ENCODE measurements at regions not wholly inside any gene's neighbourhood (a gene's known extent, or its start where the extent isn't known, plus 50 kb on each side); places are given as distances from the start of the nearest gene placed in this dataset.
"Not testable (repeated sequence)": the region's sequence is repeated elsewhere in the genome, so short reads cannot be mapped to it uniquely, and the experiment has no call there.

DNA sequence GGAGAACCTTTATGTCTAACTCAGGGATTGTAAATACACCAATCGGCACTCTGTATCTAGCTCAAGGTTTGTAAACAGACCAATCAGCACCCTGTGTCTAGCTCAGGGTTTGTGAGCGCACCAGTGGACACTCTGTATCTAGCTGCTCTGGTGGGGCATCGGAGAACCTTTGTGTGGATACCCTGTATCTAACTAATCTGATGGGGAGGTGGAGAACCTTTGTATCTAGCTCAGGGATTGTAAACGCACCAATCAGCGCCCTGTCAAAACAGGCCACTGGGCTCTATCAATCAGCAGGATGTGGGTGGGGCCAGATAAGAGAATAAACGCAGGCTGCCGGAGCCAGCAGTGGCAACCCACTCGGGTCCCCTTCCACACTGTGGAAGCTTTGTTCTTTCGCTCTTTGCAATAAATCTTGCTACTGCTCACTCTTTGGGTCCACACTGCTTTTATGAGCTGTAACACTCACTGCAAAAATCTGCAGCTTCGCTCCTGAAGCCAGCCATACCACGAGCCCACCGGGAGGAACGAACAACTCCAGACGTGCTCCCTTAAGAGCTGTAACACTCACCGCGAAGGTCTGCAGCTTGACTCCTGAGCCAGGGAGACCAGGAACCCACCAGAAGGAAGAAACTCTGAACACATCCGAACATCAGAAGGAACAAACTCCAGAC is 1673.2 kb upstream of the B3GALT2 start:
- DNase-seq = not testable (repeated sequence)

DNA sequence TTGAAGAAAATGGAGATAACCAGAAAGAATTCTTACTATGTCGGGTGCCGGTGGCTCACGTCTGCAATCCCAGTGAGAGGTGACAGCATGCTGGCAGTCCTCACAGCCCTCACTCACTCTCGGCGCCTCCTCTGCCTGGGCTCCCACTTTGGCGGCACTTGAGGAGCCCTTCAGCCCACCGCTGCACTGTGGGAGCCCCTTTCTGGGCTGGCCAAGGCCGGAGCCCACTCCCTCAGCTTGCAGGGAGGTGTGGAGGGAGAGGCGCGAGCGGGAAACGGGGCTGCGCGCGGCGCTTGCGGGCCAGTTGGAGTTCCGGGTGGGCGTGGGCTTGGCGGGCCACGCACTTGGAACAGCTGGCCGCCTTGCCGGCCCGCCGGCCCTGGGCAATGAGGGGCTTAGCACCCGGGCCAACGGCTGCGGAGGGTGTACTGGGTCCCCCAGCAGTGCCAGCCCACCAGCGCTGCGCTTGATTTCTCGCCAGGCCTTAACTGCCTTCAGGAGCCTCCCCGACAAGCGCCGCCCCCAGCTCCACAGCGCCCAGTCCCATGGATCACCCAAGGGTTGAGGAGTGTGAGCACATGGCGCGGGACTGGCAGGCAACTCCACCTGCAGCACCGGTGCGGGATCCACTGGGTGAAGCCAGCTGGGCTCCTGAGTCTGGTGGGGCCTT is 1672.5 kb upstream of the B3GALT2 start:
- not testable (repeated sequence) for DNase-seq

DNA sequence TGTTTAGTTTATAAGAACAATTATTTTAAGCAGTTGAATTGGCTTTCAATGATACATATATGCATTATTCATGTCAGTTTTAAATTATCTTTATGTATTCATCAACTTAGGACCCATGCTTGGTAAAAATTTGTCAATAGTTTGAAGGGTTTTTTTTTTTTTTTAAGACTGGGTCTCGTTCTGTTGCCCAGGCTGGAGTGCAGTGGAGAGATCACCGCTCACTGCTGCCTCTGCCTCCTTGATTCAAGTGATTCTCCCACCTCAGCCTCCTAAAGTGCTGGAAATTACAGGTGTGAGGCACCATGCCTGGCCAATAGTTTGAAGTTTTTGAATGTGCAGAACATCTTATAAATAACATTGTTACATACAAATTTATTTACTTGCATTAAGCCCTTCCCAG is 1671.0 kb upstream of the B3GALT2 start:
- no peak for DNase-seq

DNA sequence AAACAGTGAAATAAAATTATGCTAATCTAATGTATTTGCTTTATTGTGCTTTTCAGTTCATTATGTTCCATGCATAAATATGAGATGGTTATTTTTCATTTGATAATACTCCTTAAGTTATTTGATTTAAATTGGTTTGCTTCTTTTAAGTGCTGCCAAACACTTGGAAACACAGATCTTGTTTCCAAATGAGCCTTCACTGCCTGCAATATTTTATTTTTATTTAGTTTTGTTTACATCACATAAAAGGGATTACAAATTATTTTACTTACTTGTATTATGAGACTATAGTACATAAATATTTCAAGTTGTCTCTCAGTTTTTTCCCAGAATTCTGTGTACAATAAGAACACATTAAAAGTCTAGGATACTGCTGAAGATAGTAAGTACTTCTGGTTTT is 1662.4 kb upstream of the B3GALT2 start:
- no peak for DNase-seq

DNA sequence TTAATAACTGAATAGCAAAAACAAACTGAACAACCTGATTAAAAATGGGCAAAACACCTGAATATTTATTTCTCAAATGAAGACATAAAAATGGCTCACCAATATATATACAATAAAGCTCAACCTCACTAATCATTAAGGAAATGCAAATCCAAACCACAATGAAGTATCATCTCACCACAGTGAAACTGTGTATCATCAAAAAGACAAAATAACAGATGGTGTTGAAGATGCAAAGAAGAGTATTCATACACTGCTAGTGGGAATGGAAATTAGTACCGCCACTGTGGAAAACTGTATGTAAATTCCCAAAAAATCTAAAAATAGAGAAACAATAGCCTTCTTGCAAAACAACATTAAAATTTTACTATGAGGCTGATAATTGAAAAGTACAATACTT is 1660.1 kb upstream of the B3GALT2 start:
- no peak for DNase-seq

DNA sequence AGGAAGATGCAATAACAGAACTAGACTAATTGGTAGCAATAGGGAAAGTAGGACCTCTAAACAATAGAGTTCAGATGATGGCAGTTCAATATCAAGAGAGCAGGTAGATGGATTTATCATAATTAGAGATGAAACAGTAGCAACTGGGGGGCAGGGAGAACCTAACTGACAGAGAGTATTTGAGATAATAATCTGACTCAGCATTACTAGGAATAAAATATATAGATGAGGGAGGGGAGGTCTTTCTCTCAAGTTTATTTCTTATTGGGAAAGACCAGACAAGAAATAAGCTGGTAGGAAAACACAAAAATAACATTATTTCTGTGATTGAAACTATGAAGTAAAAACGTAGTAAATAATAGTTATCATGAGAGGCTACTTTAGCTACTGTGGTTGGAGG is 1656.7 kb upstream of the B3GALT2 start:
- no peak for DNase-seq

DNA sequence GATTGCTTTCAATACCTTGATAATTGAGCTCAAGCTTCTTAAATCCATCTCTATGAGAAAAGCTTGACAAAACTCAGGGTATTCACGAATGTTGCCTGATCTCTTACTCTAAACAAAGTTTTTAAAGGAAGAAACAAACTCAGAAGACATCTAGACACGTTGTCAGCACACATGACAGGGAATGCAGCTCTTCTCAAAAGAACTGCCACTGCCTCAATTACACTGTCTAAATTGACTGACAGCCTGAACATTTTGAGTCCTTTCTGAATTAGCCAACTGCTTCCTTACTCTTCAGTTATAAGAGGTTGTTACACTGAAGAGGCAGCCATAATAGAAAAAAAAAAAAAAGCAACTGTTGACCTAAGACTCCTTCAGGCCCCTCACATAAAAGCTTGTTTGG is 1646.7 kb upstream of the B3GALT2 start:
- no peak for DNase-seq

DNA sequence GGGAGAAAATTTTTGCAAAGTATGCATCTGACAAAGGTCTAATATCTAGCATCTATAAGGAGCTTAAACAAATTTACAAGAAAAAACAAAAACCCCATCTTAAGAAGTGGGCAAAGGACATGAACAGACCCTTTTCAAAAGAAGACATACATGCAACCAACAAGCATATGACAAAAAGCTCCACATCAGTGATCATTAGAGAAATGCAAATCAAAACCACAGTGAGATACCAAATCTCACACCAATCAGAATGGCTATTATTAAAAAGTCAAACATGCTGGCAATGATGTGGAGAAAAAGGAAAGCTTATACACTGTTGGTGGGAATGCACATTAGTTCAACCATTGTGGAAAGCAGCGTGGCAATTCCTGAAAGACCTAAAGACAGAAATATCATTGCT is 1645.2 kb upstream of the B3GALT2 start:
- DNase-seq = not testable (repeated sequence)

DNA sequence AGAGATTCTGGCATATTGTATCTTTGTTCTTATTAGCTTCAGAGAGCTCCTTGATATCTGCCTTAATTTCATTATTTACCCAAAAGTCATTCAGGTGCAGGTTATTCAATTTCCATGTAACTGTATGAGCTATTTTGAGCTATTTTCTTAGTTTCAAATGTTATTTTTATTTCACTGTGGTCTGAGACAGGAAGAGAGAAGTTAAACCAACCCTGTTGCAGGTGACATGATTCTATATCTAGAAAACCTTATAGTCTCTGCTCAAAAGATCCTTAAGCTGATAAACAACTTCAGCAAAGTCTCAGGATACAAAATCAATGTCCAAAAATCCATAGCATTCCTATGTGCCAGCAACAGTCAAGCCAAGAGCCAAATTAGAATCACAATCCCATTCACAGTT is 1644.0 kb upstream of the B3GALT2 start:
- DNase-seq = no peak

DNA sequence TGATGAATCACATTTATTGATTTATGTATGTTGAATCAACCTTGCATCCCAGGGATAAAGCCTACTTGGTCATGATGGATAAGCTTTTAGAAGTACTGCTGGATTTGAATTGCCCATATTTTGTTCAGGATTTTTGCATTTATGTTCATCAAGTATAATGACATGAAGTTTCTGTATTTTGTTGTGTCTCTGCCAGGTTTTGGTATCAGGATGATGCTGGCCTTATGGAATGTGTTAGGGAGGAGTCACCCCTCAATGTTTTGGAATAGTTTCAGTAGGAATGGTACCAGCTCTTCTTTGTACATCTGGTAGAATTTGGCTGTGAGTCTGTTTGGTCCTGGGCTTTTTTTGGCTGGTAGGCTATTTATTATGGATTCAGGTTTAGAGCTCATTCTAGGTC is 1643.1 kb upstream of the B3GALT2 start:
- no peak for DNase-seq

DNA sequence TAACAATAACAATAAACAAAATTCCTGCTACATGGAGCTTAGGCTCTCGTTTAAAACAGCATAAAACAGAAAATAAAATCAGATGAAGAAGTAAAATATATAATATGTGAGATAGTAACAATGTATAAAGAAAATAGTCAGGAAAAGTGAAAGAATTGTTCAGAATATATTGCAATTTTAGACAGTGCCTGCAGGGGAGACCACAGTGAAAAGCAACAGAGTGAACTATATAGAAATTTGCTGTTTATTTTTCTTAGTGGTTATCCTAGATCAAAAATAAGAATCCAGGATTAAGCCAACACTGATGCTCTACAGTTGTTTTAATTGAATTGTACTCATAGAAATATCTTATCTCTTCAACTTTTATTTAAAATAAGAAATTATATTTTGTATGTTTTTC is 1639.0 kb upstream of the B3GALT2 start:
- no peak for DNase-seq

DNA sequence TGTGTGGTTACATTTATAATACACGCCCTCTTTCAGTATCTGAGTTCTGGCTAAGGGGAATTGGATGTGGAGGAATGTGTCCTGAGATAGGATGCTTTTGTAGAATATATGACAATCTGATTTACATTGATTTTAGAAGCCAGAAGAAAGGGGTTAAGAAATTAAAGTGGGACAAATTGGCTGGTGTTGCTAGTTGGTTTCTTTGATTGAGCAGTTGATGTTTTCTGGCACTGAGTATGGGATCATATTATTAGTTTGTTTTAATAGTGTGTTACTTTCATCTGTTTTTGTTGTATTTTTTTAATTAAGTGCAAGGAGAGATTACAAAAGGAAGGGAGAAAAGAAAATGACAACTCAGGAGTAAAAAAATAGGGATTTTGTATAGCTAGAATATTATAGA is 1634.7 kb upstream of the B3GALT2 start:
- DNase-seq = no peak

DNA sequence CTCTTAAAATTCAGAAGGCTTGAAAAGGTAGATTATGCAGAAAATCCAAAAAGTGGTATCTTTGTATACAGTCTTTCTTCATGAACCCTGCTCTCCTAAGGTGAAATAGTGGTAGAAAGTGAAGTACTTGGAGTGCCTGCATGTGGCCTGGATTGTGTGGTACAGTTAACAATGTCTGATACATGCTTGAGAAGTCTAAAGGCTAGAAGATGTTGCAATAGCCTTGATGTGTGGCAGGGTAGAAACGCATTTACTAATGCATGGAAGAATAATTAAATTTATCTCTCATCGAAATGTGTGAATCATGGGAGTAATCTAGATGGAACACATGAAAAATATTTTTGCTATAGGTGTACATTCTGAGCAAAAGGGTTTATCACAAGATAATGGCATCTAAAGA is 1632.3 kb upstream of the B3GALT2 start:
- DNase-seq = no peak

DNA sequence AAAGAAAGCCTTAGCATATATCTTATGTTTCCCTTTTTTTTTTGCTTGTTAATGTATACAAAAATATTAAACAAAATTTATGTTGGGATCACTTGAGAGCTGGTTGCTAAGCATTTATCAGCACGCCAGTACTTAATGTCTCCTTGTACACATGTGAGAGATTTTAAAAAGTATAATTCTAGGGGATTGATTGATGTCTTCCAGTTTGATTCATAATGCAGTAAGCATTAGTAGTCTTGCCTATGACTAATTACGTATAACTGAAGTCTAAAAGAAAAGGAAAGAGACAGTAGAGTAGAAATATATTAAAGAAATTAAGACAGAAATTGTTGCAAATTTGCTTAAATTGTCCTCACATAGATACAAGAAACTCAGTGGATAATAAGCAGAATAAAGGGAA is 1630.4 kb upstream of the B3GALT2 start:
- no peak for DNase-seq

DNA sequence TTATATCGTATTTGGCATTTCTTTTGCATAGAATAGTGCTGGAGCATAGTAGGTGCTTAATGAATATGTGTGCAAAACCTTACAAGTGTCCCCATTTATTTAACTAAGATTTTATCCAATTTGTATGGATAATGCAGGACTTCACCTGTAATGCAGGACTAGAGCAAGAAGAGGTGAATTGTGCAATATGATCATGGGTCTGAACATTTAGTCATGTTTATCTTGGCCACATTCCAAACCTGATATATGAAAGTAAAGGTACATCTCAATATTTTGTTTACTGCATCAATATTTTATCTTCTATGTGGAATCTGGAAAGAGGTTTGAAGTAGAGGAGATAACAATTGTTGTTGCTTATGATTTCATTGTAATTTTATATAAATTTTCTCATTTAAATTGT is 1626.7 kb upstream of the B3GALT2 start:
- DNase-seq = no peak

DNA sequence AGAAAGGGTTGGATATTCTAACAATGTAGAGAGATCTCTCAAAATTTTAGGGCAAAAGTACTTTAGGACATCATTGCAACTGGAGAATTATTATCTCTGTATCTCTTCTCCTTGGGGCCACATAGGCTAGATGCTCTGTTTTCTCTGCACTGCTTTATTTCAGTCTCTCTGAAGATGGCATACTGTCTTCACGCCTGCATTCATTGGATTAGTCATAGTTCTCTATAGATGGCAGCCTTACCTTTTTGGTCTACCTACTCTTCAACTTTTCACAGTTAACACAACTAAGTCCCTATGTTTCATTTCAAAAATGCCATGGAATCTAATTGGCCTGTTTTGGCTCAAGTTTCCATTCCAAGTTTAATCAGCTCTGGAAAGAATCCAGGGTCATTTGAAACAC is 1623.3 kb upstream of the B3GALT2 start:
- no peak for DNase-seq

DNA sequence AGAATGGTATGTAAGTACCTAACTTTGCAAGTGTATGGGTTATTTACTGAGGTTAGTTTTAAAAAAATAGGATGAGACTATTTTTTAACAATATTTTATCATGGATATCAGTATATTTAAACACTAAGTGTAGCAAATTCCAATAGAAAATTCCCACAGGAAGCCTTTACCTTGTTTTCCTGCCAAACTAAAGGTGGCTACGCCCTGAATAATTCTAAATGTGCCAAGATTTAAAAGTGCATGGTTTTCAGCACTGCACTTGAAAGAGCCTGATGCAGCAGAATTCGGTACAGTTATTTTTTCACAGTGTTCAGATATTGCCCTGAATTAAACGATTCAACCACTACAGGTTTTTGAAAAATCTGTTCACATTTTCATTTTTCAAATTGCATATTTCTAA is 1622.8 kb upstream of the B3GALT2 start:
- no peak for DNase-seq

DNA sequence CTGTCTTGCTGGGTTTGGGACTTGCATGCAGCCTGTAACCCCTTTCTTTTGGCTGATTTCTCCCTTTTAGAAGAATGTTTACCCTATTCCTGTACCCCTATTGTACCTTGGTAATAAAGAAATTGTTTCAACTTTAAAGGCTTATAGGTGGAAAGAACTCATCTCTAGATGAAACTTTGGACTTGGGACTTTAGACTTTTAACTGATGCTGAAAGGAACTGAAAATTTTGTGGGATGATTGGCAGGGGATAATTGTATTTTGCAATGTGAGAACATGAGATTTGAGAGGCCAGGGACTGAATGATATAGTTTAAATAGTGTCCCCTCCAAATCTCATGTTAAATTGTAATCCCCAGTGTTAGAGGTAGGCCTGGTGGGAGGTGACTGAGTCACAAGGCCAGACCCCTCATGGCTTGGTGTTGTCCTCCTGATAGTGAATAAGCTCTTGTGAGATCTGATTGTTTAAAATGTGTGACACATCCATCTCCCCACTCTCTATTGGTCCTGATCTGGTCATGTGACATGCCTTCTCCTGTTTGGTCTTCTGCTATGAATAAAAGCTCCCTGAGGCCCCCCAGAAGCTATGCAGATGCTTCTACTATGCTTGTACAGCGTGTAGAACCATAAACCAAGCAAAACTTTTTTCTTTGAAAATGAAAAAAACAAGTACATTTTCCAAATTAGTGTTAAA is 1621.3 kb upstream of the B3GALT2 start:
- no peak for DNase-seq

DNA sequence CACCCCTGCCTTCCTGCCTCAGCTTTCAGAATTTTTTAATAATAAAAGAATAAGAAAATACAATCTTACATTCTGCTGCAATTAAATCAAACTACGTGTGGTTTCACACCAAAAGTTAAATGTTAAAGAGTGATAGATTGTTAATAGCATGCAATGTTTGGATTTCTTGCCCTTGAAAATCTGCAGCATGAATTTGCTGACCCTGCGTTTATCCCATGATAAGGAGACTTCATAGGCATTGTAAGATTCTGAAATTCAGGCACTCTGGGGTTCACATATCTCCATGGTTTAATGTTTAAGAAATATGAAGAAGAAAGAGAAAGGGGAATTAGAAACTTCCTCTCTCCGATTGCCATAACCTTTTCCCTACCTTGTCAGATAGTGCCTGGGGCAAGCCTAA is 1616.2 kb upstream of the B3GALT2 start:
- DNase-seq = no peak

DNA sequence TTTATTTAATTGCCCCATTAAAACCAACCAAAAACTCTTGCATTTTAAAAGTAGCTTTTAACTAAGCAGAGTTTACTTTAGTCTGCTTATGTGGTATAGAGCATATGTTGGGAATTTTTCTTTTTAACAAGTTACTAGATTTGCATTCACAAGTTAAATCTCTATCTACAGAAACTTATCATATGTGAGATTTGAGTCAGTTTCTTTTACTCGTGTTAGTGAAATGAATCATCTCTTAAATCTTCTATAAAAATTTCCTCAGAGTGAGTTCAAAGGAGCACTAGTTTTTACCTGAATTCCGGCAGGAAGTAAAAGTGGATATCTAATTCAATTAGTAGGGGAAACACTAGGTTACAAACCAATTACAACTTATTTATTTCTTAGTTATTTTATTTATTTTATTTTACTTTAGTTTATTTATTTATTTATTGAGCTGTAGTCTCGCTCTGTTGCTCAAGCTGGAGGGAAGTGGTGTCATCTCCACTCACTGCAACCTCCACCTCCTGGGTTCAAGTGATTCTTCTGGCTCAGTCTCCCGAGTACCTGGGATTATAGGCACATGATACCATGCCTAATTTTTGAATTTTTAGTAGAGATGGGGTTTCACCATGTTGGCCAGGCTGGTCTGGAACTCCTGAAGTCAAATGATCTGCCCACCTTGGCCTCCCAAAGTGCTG is 1609.6 kb upstream of the B3GALT2 start:
- no peak for DNase-seq

DNA sequence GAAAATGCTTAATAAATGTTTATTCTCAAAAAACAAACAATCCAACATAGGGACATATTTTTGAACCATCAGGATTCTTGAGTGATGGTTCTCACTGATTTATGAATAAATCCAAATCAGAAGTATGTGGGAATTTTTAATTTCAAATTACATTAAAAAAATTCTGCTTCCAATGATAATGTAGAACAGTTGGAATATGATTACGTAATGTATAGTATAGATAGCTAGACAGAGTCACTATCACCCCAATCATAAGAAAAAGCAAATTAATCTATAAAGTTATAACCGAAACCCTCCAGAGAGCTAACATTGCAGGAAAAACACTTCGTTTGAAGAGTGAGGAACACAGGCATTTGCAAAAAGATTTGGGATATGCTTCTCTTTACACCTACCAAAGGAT is 1600.6 kb upstream of the B3GALT2 start:
- DNase-seq = no peak

DNA sequence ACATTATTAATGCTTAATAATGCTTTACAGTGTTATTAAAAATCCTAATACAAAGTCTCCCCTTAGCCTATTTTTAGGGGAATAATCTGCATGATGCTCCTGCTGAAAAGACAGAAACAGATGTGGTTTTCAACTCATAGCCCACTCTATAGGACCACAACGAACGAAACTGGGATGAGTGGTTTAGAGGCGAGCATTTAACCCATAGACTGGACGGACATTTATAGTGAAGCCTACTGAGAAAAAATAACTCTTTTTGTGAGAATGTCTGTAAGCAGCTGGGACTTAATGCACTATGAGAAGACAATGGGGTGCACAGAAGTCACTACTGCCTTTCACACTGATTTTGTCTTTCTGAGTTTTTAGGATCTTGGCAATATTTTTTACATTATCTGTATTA is 1599.6 kb upstream of the B3GALT2 start:
- no peak for DNase-seq

DNA sequence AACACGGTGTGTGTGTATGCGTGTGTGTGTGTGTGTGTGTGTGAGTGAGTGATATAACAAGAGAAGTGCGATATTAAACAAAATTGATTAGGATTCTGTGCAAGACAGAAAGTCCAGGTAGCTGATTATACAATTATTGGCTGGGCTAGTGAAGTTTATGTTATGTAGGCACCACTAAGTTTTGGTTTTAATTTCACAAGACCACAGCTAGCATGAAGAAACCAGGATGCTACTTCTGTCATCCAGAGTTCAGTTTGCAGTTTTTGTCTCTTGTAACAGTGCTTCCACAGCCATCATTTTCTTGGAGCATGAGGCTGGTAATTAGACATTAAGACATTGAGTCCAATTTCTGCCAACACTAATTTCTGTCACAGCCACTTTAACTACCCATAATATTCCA is 1590.2 kb upstream of the B3GALT2 start:
- DNase-seq = no peak

DNA sequence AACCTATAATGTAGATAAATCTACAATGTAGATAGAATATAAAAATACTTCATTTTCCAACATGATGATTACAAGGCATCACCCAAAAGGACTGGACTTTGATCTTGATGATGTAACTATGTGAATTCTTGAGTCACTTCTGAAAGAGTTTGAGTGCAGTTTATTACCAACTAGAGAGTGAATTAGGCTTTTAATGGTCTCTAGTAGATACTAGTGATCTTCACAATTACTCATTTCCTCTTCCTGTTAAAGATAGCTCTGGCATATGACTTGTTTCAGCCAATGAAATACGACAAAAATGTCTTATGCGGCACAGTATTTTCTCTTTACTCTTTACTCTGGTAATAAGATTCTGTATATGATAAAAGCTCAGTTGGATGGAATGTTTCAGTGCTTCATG is 1588.1 kb upstream of the B3GALT2 start:
- DNase-seq = no peak

Measured in activated CD8-positive, alpha-beta memory T cell treated with anti-CD3 and anti-CD28 coated beads, Interleukin-2, amount 50 U/mL, for 4 hours (primary cell).